ENCODE measurements at regions not wholly inside any gene's neighbourhood (a gene's known extent, or its start where the extent isn't known, plus 50 kb on each side); places are given as distances from the start of the nearest gene placed in this dataset.

- no peak for TF ChIP-seq CTCF (IDR thresholded peaks at IDR 0.05)
- no peak for TF ChIP-seq POLR2A (IDR thresholded peaks at IDR 0.05)
These were observed 170.1 kb downstream of the NSUN3 start for GRCh38 chr3:94232921-94233320.
